Heart left ventricle (tissue), 16 donors: ENCODE measurements at regions not wholly inside any gene's neighbourhood (a gene's known extent, or its start where the extent isn't known, plus 50 kb on each side); places are given as distances from the start of the nearest gene placed in this dataset.
A peak's percentile ranks its signal among the peaks of the same experiment; 100 is the strongest.

Experiments
- ATAC-seq, 4 donors: fragments of 200-7000 bp; cut with Tn5 transposase; one replicate each; pipeline ENCODE4 v1.9.1; 2020 to 2022; ENCODE audit warnings: moderate library complexity in 4 of 4, mild to moderate bottlenecking in 3 of 4, moderate number of reproducible peaks in 1 of 4
- DNase-seq, 5 donors: peaks; one replicate each; pipeline ENCODE4 v3.0.0-alpha.2; 2020
- H3K27ac ChIP-seq, 12 donors: fragments of 200-600 bp; sonication (generic) in 4 of 12; one replicate each; pipeline versions ENCODE4 v1.5.0 to v1.8.0; 2016 to 2022; ENCODE audit warnings: mild to moderate bottlenecking in 2 of 12
- H3K27me3 ChIP-seq, 9 donors: fragments of 200-600 bp; sonication (generic) in 2 of 9; one replicate each; pipeline versions ENCODE4 v1.5.1 to v1.8.0; 2016 to 2022; ENCODE audit warnings: mild to moderate bottlenecking in 3 of 9
- H3K36me3 ChIP-seq, 9 donors: fragments of 200-600 bp; sonication (generic) in 2 of 9; one replicate each; pipeline versions ENCODE4 v1.5.0 to v1.8.0; 2018 to 2022; ENCODE audit warnings: mild to moderate bottlenecking in 2 of 9
- H3K4me1 ChIP-seq, 12 donors: fragments of 200-600 bp; sonication (generic) in 4 of 12; one replicate each; pipeline versions ENCODE4 v1.5.0 to v1.8.0; 2016 to 2022; ENCODE audit warnings: mild to moderate bottlenecking in 3 of 12
- H3K4me3 ChIP-seq, 12 donors: fragments of 200-600 bp; sonication (generic) in 4 of 12; one replicate each; pipeline versions ENCODE4 v1.5.0 to v1.8.0; 2017 to 2022; ENCODE audit warnings: mild to moderate bottlenecking in 9 of 12, moderate library complexity in 4 of 12
- H3K9me3 ChIP-seq, 12 donors: fragments of 200-600 bp; sonication (generic) in 4 of 12; one replicate each; pipeline versions ENCODE4 v1.5.0 to v1.8.0; 2016 to 2022; ENCODE audit warnings: mild to moderate bottlenecking in 1 of 12
- POLR2A ChIP-seq, 2 donors: fragments of 450-650 bp; IDR thresholded peaks; one replicate each; pipeline ENCODE4 v1.6.1; 2017; ENCODE audit warnings: antibody characterized with exemption in 2 of 2, mild to moderate bottlenecking in 2 of 2, moderate library complexity in 2 of 2
- WGBS, 4 donors: extraction: QIAGEN DNeasy Blood & Tissue Kit in 2 of 4; methylation state at CpG; one replicate each; pipeline versions ENCODE4 v1.1.5 to v1.1.7; 2013 to 2018; 5-methylcytosine and 5-hydroxymethylcytosine counted together
- intact Hi-C, 10 donors: fragments of 100-400 bp; cut with DNase I; formaldehyde crosslinking; loops; one replicate each; pipeline versions ENCODE4 v1.11.1 to v1.14.2; 2022
- TF ChIP-seq, protein P1 (sequence below), 12 donors: fragments of 200-600 bp; sonication (generic) in 4 of 12; IDR thresholded peaks; one replicate each; pipeline versions ENCODE4 v1.5.0 to v1.8.0; 2018 to 2022; ENCODE audit warnings: antibody characterized with exemption in 12 of 12, mild to moderate bottlenecking in 5 of 12
- donor health status: ischemic (EF 13 %, LVEDD 7.1; RV severe dilation, severe dysfunction).
- donor health status: healthy with polysubstance abuse.
- donor health status: DM: no; HTN: yes; CAD: no.
- donor health status: DM: no; HTN: no; CAD: no.
- donor health status: ischemic (EF 25% LVEDD 6.9; RV normal size, moderate dysfunction).
- donor health status: ischemic (EF 25% LVEDD 5.7; RV mildly dilated, moderate dysfunction).
- donor health status: healthy.
- donor health status: DM: yes; HTN: yes; CAD: no.
- donor health status: ischemic (EF 35%, LVEDD 5.7; RV mildly dilated, moderate dysfunction).
- donor health status: nonischemic (EF 11% LVEDD 7.7; RV severe dilation, severe dysfunction).
- donor health status: DM: yes; HTN: yes; CAD: no.
- donor health status: PGD.
- donor health status: ischemic (EF 29% LVEDD 5.4; RV normal size, mild dysfunction).
- donor health status: nonischemic (EF 23%, LVEDD 6.1; RV moderate dilation, normal function).

DNA sequence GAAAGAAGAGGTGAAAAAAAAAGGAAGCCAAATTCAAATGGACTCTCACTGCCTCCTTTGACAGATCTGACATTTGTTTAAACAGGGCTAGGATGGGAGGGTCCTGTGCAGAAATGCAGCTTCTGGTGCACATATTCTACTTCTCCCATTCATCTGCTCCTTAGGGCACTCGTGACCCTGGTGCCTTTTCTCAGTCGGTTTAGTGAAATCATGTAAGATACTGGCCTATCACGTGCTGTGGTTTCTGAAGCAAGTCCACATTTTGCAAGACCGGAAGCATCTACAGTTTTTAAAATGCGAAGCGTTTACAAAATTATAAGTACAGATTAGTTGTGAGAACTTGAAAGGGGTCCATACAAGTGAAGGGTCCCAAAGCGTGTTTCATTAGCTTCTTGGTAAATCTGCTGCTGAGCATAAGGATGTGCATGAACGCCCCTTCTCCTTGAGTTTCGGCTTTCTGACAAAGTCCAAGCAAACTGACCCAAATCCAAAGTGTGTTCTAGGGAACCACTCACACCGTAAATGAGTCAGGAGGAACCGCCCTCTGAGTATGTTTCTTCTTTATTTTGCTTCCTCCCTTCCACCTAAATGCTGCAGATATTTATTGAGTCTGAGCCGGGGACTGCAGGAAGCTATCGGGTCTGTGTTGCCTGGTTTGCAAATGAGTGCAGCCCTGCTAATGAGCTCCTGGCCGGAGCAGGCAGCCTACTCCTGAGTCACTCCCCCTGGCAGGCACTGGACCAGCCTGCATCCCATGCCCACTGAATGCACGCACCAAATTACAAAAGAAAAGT is 323.8 kb upstream of the JARID2 start:
- no peak for TF ChIP-seq POLR2A (IDR thresholded peaks at IDR 0.05)
- TF ChIP-seq, protein P1, sequence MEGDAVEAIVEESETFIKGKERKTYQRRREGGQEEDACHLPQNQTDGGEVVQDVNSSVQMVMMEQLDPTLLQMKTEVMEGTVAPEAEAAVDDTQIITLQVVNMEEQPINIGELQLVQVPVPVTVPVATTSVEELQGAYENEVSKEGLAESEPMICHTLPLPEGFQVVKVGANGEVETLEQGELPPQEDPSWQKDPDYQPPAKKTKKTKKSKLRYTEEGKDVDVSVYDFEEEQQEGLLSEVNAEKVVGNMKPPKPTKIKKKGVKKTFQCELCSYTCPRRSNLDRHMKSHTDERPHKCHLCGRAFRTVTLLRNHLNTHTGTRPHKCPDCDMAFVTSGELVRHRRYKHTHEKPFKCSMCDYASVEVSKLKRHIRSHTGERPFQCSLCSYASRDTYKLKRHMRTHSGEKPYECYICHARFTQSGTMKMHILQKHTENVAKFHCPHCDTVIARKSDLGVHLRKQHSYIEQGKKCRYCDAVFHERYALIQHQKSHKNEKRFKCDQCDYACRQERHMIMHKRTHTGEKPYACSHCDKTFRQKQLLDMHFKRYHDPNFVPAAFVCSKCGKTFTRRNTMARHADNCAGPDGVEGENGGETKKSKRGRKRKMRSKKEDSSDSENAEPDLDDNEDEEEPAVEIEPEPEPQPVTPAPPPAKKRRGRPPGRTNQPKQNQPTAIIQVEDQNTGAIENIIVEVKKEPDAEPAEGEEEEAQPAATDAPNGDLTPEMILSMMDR (IDR thresholded peaks at IDR 0.05), result no peak
- no peaks in the 10 kb centered on the region for H3K9me3 ChIP-seq
- peak overlapping the region in 11 of 12 donors; percentile 24 to 86 (median 48) for H3K27ac ChIP-seq
- peak in 4 of 5 donors; percentile 21 to 43 (median 38) for DNase-seq
- peak; percentile 43 to 76 (median 71) for ATAC-seq
- peaks cover 0 to 52% (median 10%) of the 10 kb centered on the region in 12 donors for H3K4me1 ChIP-seq
- H3K36me3 ChIP-seq, result no peaks in the 10 kb centered on the region
- 84 to 91% (median 88%) methylated on average over 15 of the region's 15 CpGs for WGBS, 4 donors
- H3K4me3 ChIP-seq, result peak overlapping the region in 1 of 12 donors; percentile 20
- intact Hi-C loops, result no loop called here
- H3K27me3 ChIP-seq, result no peaks in the 10 kb centered on the region

DNA sequence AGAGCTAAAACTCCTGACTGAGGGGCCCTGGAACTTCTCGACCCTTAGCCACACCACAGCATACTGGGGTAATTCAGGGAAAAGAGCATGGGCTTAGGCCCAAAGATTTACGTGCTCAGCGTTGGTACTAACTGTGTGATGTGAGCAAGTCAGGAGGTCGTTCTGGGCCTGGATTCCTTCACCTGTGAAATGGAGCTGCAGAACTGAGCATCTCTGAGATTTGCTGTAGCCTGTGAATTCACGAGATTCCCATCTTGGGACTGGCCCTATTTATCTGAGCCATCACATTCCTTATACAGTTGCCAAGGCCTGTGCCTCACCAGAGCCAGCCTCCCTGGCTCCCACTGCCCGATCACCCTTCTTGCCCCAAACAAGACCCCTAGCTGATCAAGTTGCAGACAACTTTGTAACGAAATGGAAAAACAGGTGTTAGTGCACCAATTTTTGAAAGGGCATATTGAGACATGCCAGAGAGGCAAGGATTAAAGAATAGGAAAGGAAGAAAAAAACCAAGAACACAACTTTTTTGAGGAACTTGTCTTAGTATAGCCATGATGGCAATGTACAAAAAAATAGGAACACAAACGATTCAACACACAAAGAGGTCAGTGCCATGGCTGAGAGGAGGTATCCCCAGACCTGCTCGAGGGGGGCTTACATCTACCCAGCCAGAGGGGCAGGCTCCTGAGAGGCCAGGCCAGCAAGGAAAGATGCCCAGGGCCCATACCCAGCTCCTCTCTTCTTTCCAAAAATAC is 323.0 kb upstream of the JARID2 start:
- H3K4me1 ChIP-seq, result peaks cover 0 to 55% (median 10%) of the 10 kb centered on the region in 12 donors
- intact Hi-C loops, result no loop called here

DNA sequence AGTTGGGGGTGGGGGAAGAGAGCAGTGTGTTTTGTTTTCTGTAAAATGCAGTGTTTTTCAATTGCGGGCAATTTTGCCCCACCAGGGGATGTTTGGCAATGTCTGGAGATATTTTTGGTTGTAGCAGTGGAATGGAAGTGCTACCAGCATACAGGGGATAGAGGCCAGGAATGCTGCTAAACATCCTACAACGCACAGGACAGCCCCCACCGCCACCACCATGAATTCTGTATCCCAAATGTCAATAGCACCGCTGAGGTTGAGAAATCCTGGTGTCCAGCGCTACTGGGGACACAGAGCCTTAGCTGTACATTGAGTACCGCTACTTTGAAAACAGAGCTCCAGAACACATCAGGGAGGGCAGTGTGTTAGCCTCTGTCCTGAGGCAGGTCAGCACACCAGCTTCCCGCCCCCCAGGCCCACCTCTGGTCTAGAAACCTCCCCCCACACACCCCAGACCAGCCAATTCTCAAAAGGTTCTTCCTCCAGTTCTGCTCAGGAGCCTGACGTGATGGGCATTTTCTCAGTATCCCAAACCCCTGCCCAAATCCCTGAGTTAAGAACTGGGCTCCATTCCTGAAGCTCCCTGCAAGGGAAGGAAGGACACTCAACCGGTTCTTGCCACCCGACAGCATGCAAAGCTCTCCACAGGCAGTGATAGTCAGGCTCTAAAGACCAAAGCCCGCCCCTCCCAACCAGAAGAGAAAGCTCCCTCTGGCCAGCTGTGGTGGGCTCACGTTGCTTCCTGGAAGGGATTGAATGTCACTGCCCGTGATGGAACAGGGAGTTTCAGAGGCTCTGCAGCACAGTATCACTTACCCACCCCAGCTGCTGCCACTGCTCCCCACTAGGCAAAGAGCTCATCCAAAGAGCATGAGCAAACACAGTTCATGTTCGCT is 321.5 kb upstream of the JARID2 start:
- TF ChIP-seq POLR2A (IDR thresholded peaks at IDR 0.05), result no peak
- TF ChIP-seq, protein P1 (IDR thresholded peaks at IDR 0.05), result no peak
- no peaks in the 10 kb centered on the region for H3K27me3 ChIP-seq
- DNase-seq, result no peak
- H3K36me3 ChIP-seq, result no peaks in the 10 kb centered on the region
- intact Hi-C loops, result no loop called here
- H3K4me3 ChIP-seq, result no peak overlapping the region
- 77 to 82% (median 79%) methylated on average over 13 to 14 of the region's 14 CpGs for WGBS, 4 donors
- peaks cover 0 to 54% (median 10%) of the 10 kb centered on the region in 12 donors for H3K4me1 ChIP-seq
- ATAC-seq, result no peak
- H3K27ac ChIP-seq, result peak overlapping the region in 1 of 12 donors; percentile 86
- H3K9me3 ChIP-seq, result no peaks in the 10 kb centered on the region

More for the DNA sequence above, 323.0 kb upstream of the JARID2 start:
- Histone ChIP-seq H3K36me3 (no peaks in the 10 kb centered on the region), H3K4me3 (no peak overlapping the region), H3K27ac (peak overlapping the region in 1 of 12 donors; percentile 86), H3K9me3 (no peaks in the 10 kb centered on the region), H3K27me3 (no peaks in the 10 kb centered on the region)
- ATAC-seq (no peak), DNase-seq (no peak)
- WGBS, 4 donors, result 88 to 93% (median 93%) methylated on average over 9 of the region's 9 CpGs
- TF ChIP-seq, protein P1 (IDR thresholded peaks at IDR 0.05), result no peak
- TF ChIP-seq POLR2A (IDR thresholded peaks at IDR 0.05), result no peak
